Panc1 (cell line): ENCODE measurements at regions not wholly inside any gene's neighbourhood (a gene's known extent, or its start where the extent isn't known, plus 50 kb on each side); places are given as distances from the start of the nearest gene placed in this dataset.

Experiments
- ATAC-seq: fragments of 200-7000 bp; cut with Tn5 transposase; 2 replicates; pipeline ENCODE4 v1.9.1; 2020; ENCODE audit warnings: mild to moderate bottlenecking, moderate library complexity
- BruUV-seq: library from RNA; stranded (reverse); fragments of 400-500 nt; replicated peaks from 2 replicates; lab custom pipeline; 2021; lab: Mats Ljungman, UMichigan
- CTCF ChIA-PET: fragments of 300-600 bp; sonication (Branson Sonifier 250); formaldehyde crosslinking; loops from one replicate; lab custom pipeline; 2022; ENCODE audit warnings: antibody characterized with exemption; lab: Charles Lee
- POLR2A ChIA-PET: fragments of 300-600 bp; sonication (Branson Sonifier 250); formaldehyde crosslinking; loops from one replicate; lab custom pipeline; 2022; ENCODE audit warnings: antibody characterized with exemption; lab: Charles Lee
- DNase-seq: peaks from one replicate; pipeline ENCODE4 v3.0.0-alpha.2; 2010; ENCODE audit warnings: low read depth, low spot score
- H3K27ac ChIP-seq: 2 replicates; pipeline ENCODE4 v1.5.1; 2011; ENCODE audit warnings: mild to moderate bottlenecking, low read length, inconsistent platforms
- H3K27me3 ChIP-seq: fragments of 200-500 bp; sonication (Bioruptor generic); 2 replicates; pipeline ENCODE4 v1.6.0; 2014; ENCODE audit warnings: low read length, inconsistent platforms; ENCODE audit not compliant: control insufficient read depth, insufficient read depth
- H3K36me3 ChIP-seq: fragments of 200-500 bp; sonication (Bioruptor generic); 2 replicates; pipeline ENCODE4 v1.5.1; 2014; ENCODE audit warnings: inconsistent platforms, mild to moderate bottlenecking, low read length, moderate library complexity; ENCODE audit not compliant: control insufficient read depth, insufficient read depth
- H3K4me1 ChIP-seq: 2 replicates; pipeline ENCODE4 v1.5.1; 2011; ENCODE audit warnings: inconsistent platforms, mild to moderate bottlenecking, low read length, moderate library complexity; ENCODE audit not compliant: control insufficient read depth, insufficient read depth
- H3K4me3 ChIP-seq, 2 experiments: 2 replicates each; pipeline ENCODE4 v1.5.1; 2011 to 2012; ENCODE audit warnings: low read depth in 2 of 2, low read length in 2 of 2, mild to moderate bottlenecking in 2 of 2, inconsistent platforms in 1 of 2, moderate library complexity in 1 of 2
- H3K9me3 ChIP-seq: fragments of 200-500 bp; sonication (Bioruptor generic); 2 replicates; pipeline ENCODE4 v1.5.1; 2014; ENCODE audit warnings: low read depth, mild to moderate bottlenecking, inconsistent platforms, low read length, moderate library complexity; ENCODE audit not compliant: control insufficient read depth, insufficient read depth
- CTCF ChIP-seq: fragments of 450-650 bp; IDR thresholded peaks from 2 replicates; pipeline ENCODE4 v1.5.1; 2017; ENCODE audit warnings: mild to moderate bottlenecking
- POLR2AphosphoS5 ChIP-seq: IDR thresholded peaks from 2 replicates; pipeline ENCODE4 v1.6.1; 2012; ENCODE audit warnings: mild to moderate bottlenecking, low read depth, low read length, moderate library complexity
- REST ChIP-seq, 2 experiments: IDR thresholded peaks; 2 replicates each; pipeline ENCODE4 v1.6.1; 2011 to 2012; ENCODE audit warnings: low read depth in 2 of 2, control low read depth in 1 of 2, low read length in 1 of 2, mild to moderate bottlenecking in 1 of 2, moderate library complexity in 1 of 2; ENCODE audit not compliant: insufficient read depth in 1 of 2
- SIN3A ChIP-seq: IDR thresholded peaks from 2 replicates; pipeline ENCODE4 v1.6.1; 2012; ENCODE audit warnings: low read depth, mild to moderate bottlenecking, low read length, moderate library complexity, borderline replicate concordance; ENCODE audit not compliant: insufficient read depth
- TCF7L2 ChIP-seq: IDR thresholded peaks from 2 replicates; pipeline ENCODE4 v1.6.1; 2011; ENCODE audit warnings: mild to moderate bottlenecking, low read depth, low read length, inconsistent platforms
- in situ Hi-C: cut with HindIII; loops from 2 replicates; pipeline ENCODE4 v1.10.0; 2016; ENCODE audit warnings: low sequenced_read_pairs, low pct_unique_long_range_greater_than_20kb
- intact Hi-C: fragments of 100-400 bp; cut with micrococcal nuclease; formaldehyde crosslinking; loops from one replicate; pipeline ENCODE4 v1.10.0; 2022; ENCODE audit not compliant: unreplicated experiment

GRCh38 chr4:186881521-186882220 lies 158.0 kb upstream of the FAT1 start:
- H3K27ac ChIP-seq, result peak overlapping the region; percentile 77
- no peaks in the 10 kb centered on the region for H3K9me3 ChIP-seq
- no TSS peak for BruUV-seq
- TF ChIP-seq REST (IDR thresholded peaks at IDR 0.05; ENCODE audit: insufficient read depth in 1 of 2, low read depth in 2 of 2, low read length in 1 of 2), result no peak
- no peak for TF ChIP-seq TCF7L2
- no peak for TF ChIP-seq SIN3A
- no peak for TF ChIP-seq CTCF
- TF ChIP-seq POLR2AphosphoS5, result no peak
- H3K4me3 ChIP-seq, result peak overlapping the region in 1 of 2 experiments; percentile 20; a peak in 1 of 4 replicates
- no peaks in the 10 kb centered on the region for H3K27me3 ChIP-seq
- intact Hi-C loops, result no loop called here
- ChIA-PET CTCF (no interaction called here), POLR2A (no interaction called here)
- no peak for DNase-seq
- peak; percentile 92 for ATAC-seq
- peaks cover 20% of the 10 kb centered on the region for H3K4me1 ChIP-seq
- H3K36me3 ChIP-seq, result no peaks in the 10 kb centered on the region
- in situ Hi-C loops, result no loop called here

GRCh38 chr4:186882293-186882692 lies 158.6 kb upstream of the FAT1 start:
- Histone ChIP-seq H3K27me3 (no peaks in the 10 kb centered on the region), H3K36me3 (no peaks in the 10 kb centered on the region), H3K4me1 (peaks cover 25% of the 10 kb centered on the region), H3K9me3 (no peaks in the 10 kb centered on the region), H3K27ac (peak overlapping the region; percentile 77), H3K4me3 (no peak overlapping the region)
- ATAC-seq (no peak), DNase-seq (no peak)
- TF ChIP-seq TCF7L2 (no peak), SIN3A (no peak), POLR2AphosphoS5 (no peak), CTCF (no peak), REST (IDR thresholded peaks at IDR 0.05; ENCODE audit: insufficient read depth in 1 of 2, low read depth in 2 of 2, low read length in 1 of 2) (no peak)
- ChIA-PET CTCF (no interaction called here), POLR2A (no interaction called here)
- BruUV-seq, result no TSS peak
- intact Hi-C loops (no loop called here), in situ Hi-C loops (no loop called here)
